HepG2 (cell line): ENCODE measurements at regions not wholly inside any gene's neighbourhood (a gene's known extent, or its start where the extent isn't known, plus 50 kb on each side); places are given as distances from the start of the nearest gene placed in this dataset.

ENCODE experiments used
- ATAC-seq: fragments of 200-7000 bp; cut with Tn5 transposase; 3 replicates; pipeline ENCODE4 v1.9.1; 2020; ENCODE audit warnings: mild to moderate bottlenecking, moderate library complexity
- BruUV-seq: library from RNA; stranded (reverse); fragments of 400-500 nt; replicated peaks from 2 replicates; lab custom pipeline; 2021; lab: Mats Ljungman, UMichigan
- CTCF ChIA-PET: fragments of 300-600 bp; formaldehyde crosslinking; extraction: SDS; loops from one replicate; lab custom pipeline; 2021; ENCODE audit warnings: low total read pairs, inconsistent platforms, low intra/inter-chr PET ratio; lab: Yijun Ruan, JAX
- POLR2A ChIA-PET: fragments of 350-600 bp; sonication (Branson Sonifier 250); formaldehyde crosslinking; loops from one replicate; lab custom pipeline; 2020; ENCODE audit warnings: antibody characterized with exemption, inconsistent platforms; lab: Yijun Ruan, JAX
- DNase-seq: peaks from one replicate; pipeline ENCODE4 v3.0.0-alpha.2; 2015; ENCODE audit warnings: low spot score
- FAIRE-seq: peaks from 3 replicates; lab custom pipeline; 2011; peaks lifted over from hg19 to GRCh38; lab: Jason Lieb, UNC
- H2AFZ ChIP-seq: one replicate; pipeline ENCODE4 v1.6.1; 2011; ENCODE audit warnings: low read length, inconsistent platforms
- H3K27ac ChIP-seq: fragments of 300-600 bp; 3 replicates; pipeline ENCODE4 v1.8.0; 2011; ENCODE audit warnings: mixed run types, mild to moderate bottlenecking, mixed read lengths, low read length, inconsistent platforms; ENCODE audit not compliant: insufficient read depth; ENCODE audit errors: extremely low read length
- H3K27me3 ChIP-seq, 2 experiments: fragments of 200-600 bp in 1 of 2; 2 replicates in 1 of 2; 3 replicates in 1 of 2; pipeline versions ENCODE4 v1.6.0 to v1.8.0; 2011; ENCODE audit warnings: low read length in 2 of 2, mild to moderate bottlenecking in 2 of 2, moderate library complexity in 2 of 2, inconsistent platforms in 1 of 2; ENCODE audit not compliant: insufficient read depth in 2 of 2, control insufficient read depth in 1 of 2
- H3K36me3 ChIP-seq, 2 experiments: fragments of 200-600 bp in 1 of 2; replicated peaks in 1 of 2; 2 replicates in 1 of 2; 3 replicates in 1 of 2; pipeline versions ENCODE4 v1.5.1 to v1.8.0; 2011; ENCODE audit warnings: low read length in 2 of 2, inconsistent platforms in 1 of 2; ENCODE audit not compliant: insufficient read depth in 2 of 2, control insufficient read depth in 1 of 2
- H3K4me1 ChIP-seq: 2 replicates; pipeline ENCODE4 v1.5.1; 2012; ENCODE audit warnings: low read length, inconsistent platforms; ENCODE audit not compliant: insufficient read depth
- H3K4me2 ChIP-seq: 2 replicates; pipeline ENCODE4 v1.6.0; 2011; ENCODE audit warnings: low read depth, low read length, inconsistent platforms
- H3K4me3 ChIP-seq, 3 experiments: fragments of 200-600 bp in 1 of 3; sonication (generic), shearing (Covaris generic) in 1 of 3; replicated peaks in 1 of 3; 2 replicates each; pipeline ENCODE4 v1.5.1; 2011 to 2016; ENCODE audit warnings: low read length in 3 of 3, inconsistent platforms in 2 of 3, low read depth in 2 of 3, mild to moderate bottlenecking in 2 of 3, control low read depth in 1 of 3, mixed read lengths in 1 of 3; ENCODE audit not compliant: insufficient read depth in 1 of 3
- H3K79me2 ChIP-seq: one replicate; pipeline ENCODE4 v1.6.1; 2011; ENCODE audit warnings: low read length, inconsistent platforms; ENCODE audit not compliant: insufficient read depth
- H3K9ac ChIP-seq: 2 replicates; pipeline ENCODE4 v1.6.0; 2011; ENCODE audit warnings: mild to moderate bottlenecking, low read depth, low read length, inconsistent platforms; ENCODE audit not compliant: insufficient read depth
- H3K9me3 ChIP-seq: 2 replicates; pipeline ENCODE4 v1.5.1; 2012; ENCODE audit warnings: mild to moderate bottlenecking, low read length
- H4K20me1 ChIP-seq: 2 replicates; pipeline ENCODE4 v1.6.0; 2011; ENCODE audit warnings: inconsistent platforms, mild to moderate bottlenecking, low read length, moderate library complexity; ENCODE audit not compliant: insufficient read depth
- BCL3 ChIP-seq: sonication (generic); formaldehyde crosslinking; IDR thresholded peaks from 2 replicates; pipeline ENCODE4 v1.5.1; 2020; ENCODE audit warnings: mild to moderate bottlenecking, missing genetic modification reagents, moderate library complexity
- ERF ChIP-seq: IDR thresholded peaks from 2 replicates; pipeline ENCODE4 v1.6.1; 2018; ENCODE audit warnings: missing biosample characterization, missing genetic modification reagents
- FOXA3 ChIP-seq: IDR thresholded peaks from 2 replicates; pipeline ENCODE4 v1.6.1; 2016; ENCODE audit warnings: missing genetic modification reagents, missing compliant biosample characterization
- HES4 ChIP-seq: sonication (generic); formaldehyde crosslinking; IDR thresholded peaks from 2 replicates; pipeline ENCODE4 v1.9.0; 2021; ENCODE audit warnings: mild to moderate bottlenecking, missing genetic modification reagents, borderline replicate concordance
- KDM5A ChIP-seq: fragments of 200-600 bp; sonication (generic); IDR thresholded peaks from 2 replicates; pipeline ENCODE4 v1.7.0; 2018; ENCODE audit warnings: antibody characterized with exemption, mild to moderate bottlenecking, low read length, borderline replicate concordance
- NR2C2 ChIP-seq: sonication (generic); formaldehyde crosslinking; IDR thresholded peaks from 2 replicates; pipeline ENCODE4 v1.4.0; 2020; ENCODE audit warnings: missing genetic modification reagents, mild to moderate bottlenecking, moderate library complexity, borderline replicate concordance
- SMARCC2 ChIP-seq: fragments of 450-650 bp; IDR thresholded peaks from 2 replicates; pipeline ENCODE4 v1.6.1; 2017; ENCODE audit warnings: antibody characterized with exemption, mild to moderate bottlenecking
- SRSF4 ChIP-seq: fragments of 200-400 bp; formaldehyde crosslinking; IDR thresholded peaks from one replicate; pipeline ENCODE4 v1.6.1; 2018; ENCODE audit warnings: mild to moderate bottlenecking, low read depth, low read length, moderate library complexity; ENCODE audit not compliant: poor library complexity, severe bottlenecking
- ZBTB34 ChIP-seq: sonication (generic); formaldehyde crosslinking; IDR thresholded peaks from 2 replicates; pipeline ENCODE4 v1.8.0; 2022; ENCODE audit warnings: mild to moderate bottlenecking, missing genetic modification reagents
- ZNF180 ChIP-seq: sonication (generic); formaldehyde crosslinking; IDR thresholded peaks from 2 replicates; pipeline ENCODE4 v1.4.0; 2020; ENCODE audit warnings: low read depth, missing genetic modification reagents, borderline replicate concordance
- ZNF784 ChIP-seq: sonication (generic); formaldehyde crosslinking; IDR thresholded peaks from 2 replicates; pipeline ENCODE4 v1.5.1; 2020; ENCODE audit warnings: missing genetic modification reagents, mild to moderate bottlenecking, borderline replicate concordance
- WGBS: methylation state at CpG from one replicate; pipeline ENCODE4 v1.1.6; 2017; ENCODE audit warnings: low lambda C conversion rate; 5-methylcytosine and 5-hydroxymethylcytosine counted together
- in situ Hi-C: cut with HindIII; loops from 2 replicates; pipeline ENCODE4 v1.10.0; 2017; ENCODE audit warnings: low pct_unique_long_range_greater_than_20kb; ENCODE audit not compliant: extremely low pct_ligation_motif_present
- intact Hi-C: fragments of 100-400 bp; cut with micrococcal nuclease; formaldehyde crosslinking; loops from one replicate; pipeline ENCODE4 v1.10.0; 2022; ENCODE audit not compliant: unreplicated experiment
- TF ChIP-seq, protein P1 (sequence below): sonication (generic); formaldehyde crosslinking; IDR thresholded peaks from 2 replicates; pipeline ENCODE4 v1.4.0; 2020; ENCODE audit warnings: missing genetic modification reagents, borderline replicate concordance
- TF ChIP-seq, protein P2 (sequence below): sonication (generic); formaldehyde crosslinking; IDR thresholded peaks from 2 replicates; pipeline ENCODE4 v1.5.0; 2020; ENCODE audit warnings: mild to moderate bottlenecking, missing genetic modification reagents

- TF ChIP-seq, protein P1, sequence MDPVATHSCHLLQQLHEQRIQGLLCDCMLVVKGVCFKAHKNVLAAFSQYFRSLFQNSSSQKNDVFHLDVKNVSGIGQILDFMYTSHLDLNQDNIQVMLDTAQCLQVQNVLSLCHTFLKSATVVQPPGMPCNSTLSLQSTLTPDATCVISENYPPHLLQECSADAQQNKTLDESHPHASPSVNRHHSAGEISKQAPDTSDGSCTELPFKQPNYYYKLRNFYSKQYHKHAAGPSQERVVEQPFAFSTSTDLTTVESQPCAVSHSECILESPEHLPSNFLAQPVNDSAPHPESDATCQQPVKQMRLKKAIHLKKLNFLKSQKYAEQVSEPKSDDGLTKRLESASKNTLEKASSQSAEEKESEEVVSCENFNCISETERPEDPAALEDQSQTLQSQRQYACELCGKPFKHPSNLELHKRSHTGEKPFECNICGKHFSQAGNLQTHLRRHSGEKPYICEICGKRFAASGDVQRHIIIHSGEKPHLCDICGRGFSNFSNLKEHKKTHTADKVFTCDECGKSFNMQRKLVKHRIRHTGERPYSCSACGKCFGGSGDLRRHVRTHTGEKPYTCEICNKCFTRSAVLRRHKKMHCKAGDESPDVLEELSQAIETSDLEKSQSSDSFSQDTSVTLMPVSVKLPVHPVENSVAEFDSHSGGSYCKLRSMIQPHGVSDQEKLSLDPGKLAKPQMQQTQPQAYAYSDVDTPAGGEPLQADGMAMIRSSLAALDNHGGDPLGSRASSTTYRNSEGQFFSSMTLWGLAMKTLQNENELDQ (CRISPR knock-in tag) = no peak
- TF ChIP-seq SMARCC2 = no peak
- TF ChIP-seq, all 625 proteins: peak for 0
These were observed 89.9 kb downstream of the MTNR1B start (continued) for GRCh38 chr11:93059117-93059957.

DNA sequence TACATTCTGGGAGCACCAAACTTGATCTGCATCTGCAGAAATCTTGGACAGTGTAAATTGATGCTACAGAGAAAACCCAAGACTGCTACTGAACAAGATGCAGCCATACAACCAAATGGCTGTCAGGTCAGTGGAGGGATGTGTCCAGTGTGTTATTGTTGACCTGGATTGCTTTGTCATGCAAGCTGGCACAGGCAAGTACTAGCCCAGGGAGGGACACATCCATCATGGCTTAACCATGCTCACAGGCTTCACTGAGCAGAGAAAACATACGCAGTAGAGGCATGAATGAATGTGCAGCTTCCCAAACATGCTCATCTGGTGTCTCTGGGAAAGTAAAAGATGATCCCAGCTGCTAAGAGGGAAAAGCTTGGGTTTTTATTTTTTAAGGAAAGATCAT, 93.6 kb downstream of the MTNR1B start:
- DNase-seq (no peak), ATAC-seq (no peak), FAIRE-seq (no peak)
- CTCF ChIA-PET = no interaction called here
- Histone ChIP-seq H3K27ac (no peak overlapping the region), H4K20me1 (no peaks in the 10 kb centered on the region), H3K9me3 (no peaks in the 10 kb centered on the region), H3K4me2 (no peak overlapping the region), H2AFZ (no peak overlapping the region), H3K9ac (no peak overlapping the region), H3K36me3 (no peaks in the 10 kb centered on the region), H3K4me1 (peaks cover 7% of the 10 kb centered on the region), H3K79me2 (no peaks in the 10 kb centered on the region), H3K4me3 (no peak overlapping the region), H3K27me3 (no peaks in the 10 kb centered on the region)
- POLR2A ChIA-PET = no interaction called here
- in situ Hi-C loops (no loop called here), intact Hi-C loops (no loop called here)
- 35% methylated on average over 1 of the region's 1 CpG for WGBS
- BruUV-seq = no TSS peak
- TF ChIP-seq SRSF4 = no peak
- TF ChIP-seq, protein P2, sequence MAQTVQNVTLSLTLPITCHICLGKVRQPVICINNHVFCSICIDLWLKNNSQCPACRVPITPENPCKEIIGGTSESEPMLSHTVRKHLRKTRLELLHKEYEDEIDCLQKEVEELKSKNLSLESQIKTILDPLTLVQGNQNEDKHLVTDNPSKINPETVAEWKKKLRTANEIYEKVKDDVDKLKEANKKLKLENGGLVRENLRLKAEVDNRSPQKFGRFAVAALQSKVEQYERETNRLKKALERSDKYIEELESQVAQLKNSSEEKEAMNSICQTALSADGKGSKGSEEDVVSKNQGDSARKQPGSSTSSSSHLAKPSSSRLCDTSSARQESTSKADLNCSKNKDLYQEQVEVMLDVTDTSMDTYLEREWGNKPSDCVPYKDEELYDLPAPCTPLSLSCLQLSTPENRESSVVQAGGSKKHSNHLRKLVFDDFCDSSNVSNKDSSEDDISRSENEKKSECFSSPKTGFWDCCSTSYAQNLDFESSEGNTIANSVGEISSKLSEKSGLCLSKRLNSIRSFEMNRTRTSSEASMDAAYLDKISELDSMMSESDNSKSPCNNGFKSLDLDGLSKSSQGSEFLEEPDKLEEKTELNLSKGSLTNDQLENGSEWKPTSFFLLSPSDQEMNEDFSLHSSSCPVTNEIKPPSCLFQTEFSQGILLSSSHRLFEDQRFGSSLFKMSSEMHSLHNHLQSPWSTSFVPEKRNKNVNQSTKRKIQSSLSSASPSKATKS = no peak
- no peak for TF ChIP-seq NR2C2 (CRISPR knock-in tag)
- TF ChIP-seq ZNF180 (CRISPR knock-in tag) = no peak
- no peak for TF ChIP-seq KDM5A
- TF ChIP-seq ZBTB34 (CRISPR knock-in tag) = no peak
- TF ChIP-seq BCL3 (CRISPR knock-in tag) = no peak
- TF ChIP-seq HES4 (CRISPR knock-in tag) = no peak
- no peak for TF ChIP-seq FOXA3 (CRISPR knock-in tag)
- TF ChIP-seq ERF = no peak
- no peak for TF ChIP-seq ZNF784 (CRISPR knock-in tag)
